ENCODE measurements at regions not wholly inside any gene's neighbourhood (a gene's known extent, or its start where the extent isn't known, plus 50 kb on each side); places are given as distances from the start of the nearest gene placed in this dataset.

DNA sequence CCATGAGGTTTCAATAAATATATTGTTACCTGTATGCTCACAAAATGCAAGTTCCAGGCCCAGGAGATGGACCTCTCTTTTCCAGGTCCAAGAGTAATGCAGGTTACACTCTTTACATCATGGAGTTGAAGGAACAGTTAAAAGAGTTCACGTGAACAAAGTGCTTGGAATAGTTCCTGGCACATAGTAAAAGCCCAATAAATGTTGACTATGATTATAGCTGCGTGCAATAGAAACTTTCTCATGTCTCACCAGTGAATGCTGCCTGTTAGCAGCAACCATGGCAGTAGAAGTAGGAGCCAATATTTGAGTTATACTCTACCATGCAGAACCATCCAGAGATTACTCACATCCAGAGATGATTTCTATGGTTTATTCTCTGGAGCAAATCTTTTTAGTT lies 707.5 kb downstream of the DHX35 start:
- in situ Hi-C loops (cut with HindIII; ENCODE audit: low pct_ligation_motif_present, low pct_unique_long_range_greater_than_20kb, low sequenced_read_pairs): no loop called here
- no peak for DNase-seq

- in situ Hi-C loops (cut with HindIII; ENCODE audit: low pct_ligation_motif_present, low pct_unique_long_range_greater_than_20kb, low sequenced_read_pairs): no loop called here
- no peak for DNase-seq
These were observed 705.9 kb downstream of the DHX35 start for GRCh38 chr20:39668038-39668437.

GRCh38 chr20:39661833-39662232 lies 699.7 kb downstream of the DHX35 start:
- DNase-seq: peak; percentile 9
- in situ Hi-C loops (cut with HindIII; ENCODE audit: low pct_ligation_motif_present, low pct_unique_long_range_greater_than_20kb, low sequenced_read_pairs): no loop called here

DNA sequence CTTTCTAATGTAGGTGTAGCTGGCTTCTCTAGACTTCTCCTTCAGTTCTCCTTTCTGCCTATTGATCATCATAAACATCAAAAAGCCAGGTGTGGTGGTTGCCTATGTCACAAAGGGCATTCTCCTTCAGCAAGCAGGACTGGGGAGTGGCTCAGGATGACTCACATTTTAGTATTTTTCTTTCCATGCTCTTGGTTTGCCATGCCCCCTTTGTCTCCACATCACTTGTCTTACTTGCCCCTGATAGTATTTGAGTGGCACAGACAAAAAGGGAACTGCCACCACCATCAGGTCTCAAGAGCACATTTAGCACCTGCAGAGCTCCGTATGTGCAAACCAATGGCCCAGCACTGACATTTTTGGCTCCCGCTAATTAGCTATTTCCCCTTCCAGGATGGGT lies 698.8 kb downstream of the DHX35 start:
- no peak for DNase-seq
- in situ Hi-C loops (cut with HindIII; ENCODE audit: low pct_ligation_motif_present, low pct_unique_long_range_greater_than_20kb, low sequenced_read_pairs): no loop called here

DNA sequence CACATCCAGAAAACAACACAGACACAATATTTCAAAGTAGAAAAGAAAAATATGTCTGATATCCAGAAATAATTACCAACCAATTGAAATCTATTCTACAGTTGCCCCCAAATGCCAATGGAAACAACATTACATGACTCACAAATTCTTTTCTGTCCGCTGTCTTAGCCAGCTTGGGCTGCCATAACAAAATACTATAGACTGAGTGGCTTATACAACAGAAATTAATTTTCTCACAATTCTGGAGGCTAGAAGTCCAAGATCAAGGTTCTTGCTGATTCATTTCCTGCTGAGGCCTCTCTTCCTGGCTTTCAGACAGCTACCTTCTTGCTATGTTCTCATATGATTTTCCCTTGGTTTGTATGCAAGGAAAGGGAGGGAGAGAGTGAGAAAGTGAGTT lies 698.1 kb downstream of the DHX35 start:
- no peak for DNase-seq
- in situ Hi-C loops (cut with HindIII; ENCODE audit: low pct_ligation_motif_present, low pct_unique_long_range_greater_than_20kb, low sequenced_read_pairs): no loop called here

DNA sequence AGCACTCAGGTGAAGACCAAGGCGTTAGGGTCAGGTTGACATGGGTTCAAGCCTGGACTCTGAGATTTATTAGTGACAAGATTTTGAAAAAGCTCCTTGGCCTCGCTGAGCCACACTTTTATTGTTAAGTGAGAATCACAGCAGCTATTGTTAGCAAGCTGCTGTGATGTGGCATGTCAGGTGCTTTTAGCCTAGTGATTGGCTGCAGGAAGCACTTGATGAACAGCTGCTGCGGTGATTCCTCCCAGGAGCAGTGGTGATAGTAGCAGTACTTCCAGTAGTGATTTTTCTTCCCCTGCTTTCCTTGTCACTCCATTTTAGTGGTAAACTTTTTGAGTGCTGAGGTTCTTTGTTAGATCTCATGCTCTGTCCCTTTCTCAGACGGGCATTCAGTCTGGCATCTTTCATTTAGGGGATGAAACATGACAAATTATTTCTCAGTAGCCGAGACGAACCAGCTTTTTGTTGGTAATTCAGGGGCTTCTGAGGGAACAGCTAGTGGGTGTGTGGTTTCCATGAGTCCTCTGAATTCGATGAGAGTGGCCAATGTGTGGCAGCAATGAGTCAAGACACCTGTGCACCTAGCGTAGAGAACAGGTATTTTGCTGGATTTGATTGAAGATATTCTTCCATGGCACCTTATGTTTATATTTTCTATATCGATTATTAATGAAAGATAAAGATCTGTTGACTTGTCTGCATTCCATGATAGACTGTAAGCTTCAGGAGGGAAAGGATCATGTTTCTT lies 696.7 kb downstream of the DHX35 start:
- DNase-seq: no peak
- in situ Hi-C loops (cut with HindIII; ENCODE audit: low pct_ligation_motif_present, low pct_unique_long_range_greater_than_20kb, low sequenced_read_pairs): no loop called here

GRCh38 chr20:39654171-39654570 lies 692.0 kb downstream of the DHX35 start:
- DNase-seq: no peak
- in situ Hi-C loops (cut with HindIII; ENCODE audit: low pct_ligation_motif_present, low pct_unique_long_range_greater_than_20kb, low sequenced_read_pairs): no loop called here

GRCh38 chr20:39651645-39652325 lies 689.6 kb downstream of the DHX35 start:
- DNase-seq: no peak
- in situ Hi-C loops (cut with HindIII; ENCODE audit: low pct_ligation_motif_present, low pct_unique_long_range_greater_than_20kb, low sequenced_read_pairs): no loop called here

DNA sequence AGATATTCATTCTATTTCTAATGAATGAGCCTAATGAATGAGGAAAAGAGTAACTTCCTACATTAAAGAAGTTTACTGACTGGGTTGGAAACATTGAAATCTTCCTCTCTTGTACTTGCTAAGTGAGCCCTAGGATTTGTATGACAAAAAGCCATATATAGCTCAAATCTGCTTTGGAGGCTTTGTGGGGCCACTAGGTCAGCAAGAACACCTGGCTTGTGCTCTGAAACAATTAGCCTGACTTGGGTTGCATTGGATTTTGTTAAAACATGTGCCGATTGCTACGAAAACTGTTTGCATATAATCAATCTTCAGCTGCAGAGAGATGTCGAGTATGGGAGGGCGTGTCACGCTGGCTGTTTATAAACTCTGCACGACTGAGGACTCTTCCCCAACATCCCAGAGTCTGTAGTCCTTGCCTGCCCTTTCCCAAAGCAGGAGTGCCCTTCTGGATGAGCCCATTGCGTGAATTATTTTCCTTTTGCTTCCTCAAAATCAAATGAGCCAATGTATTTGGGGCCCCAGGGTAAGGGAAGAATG lies 684.8 kb downstream of the DHX35 start:
- in situ Hi-C loops (cut with HindIII; ENCODE audit: low pct_ligation_motif_present, low pct_unique_long_range_greater_than_20kb, low sequenced_read_pairs): no loop called here
- no peak for DNase-seq

GRCh38 chr20:39645131-39645530 lies 683.0 kb downstream of the DHX35 start:
- in situ Hi-C loops (cut with HindIII; ENCODE audit: low pct_ligation_motif_present, low pct_unique_long_range_greater_than_20kb, low sequenced_read_pairs): no loop called here
- DNase-seq: no peak

DNA sequence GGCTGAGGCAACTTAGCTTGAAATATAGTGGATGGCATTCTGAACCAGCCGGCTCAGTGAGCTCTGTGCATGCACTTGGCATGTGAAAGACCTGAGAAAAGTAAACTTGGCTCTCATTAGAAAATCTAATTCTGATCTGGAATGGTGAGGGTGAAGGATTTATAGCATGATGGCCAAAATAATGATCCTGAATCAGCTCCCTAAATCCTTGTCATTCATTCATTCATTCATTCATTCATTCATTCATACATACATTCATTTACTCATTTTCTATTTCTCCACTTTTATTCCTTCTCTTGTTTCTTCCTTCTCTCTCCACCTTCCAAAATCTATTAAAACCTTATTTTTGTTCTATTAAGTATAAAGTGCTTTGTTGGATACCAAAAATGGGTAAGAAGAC lies 681.1 kb downstream of the DHX35 start:
- no peak for DNase-seq
- in situ Hi-C loops (cut with HindIII; ENCODE audit: low pct_ligation_motif_present, low pct_unique_long_range_greater_than_20kb, low sequenced_read_pairs): no loop called here

DNA sequence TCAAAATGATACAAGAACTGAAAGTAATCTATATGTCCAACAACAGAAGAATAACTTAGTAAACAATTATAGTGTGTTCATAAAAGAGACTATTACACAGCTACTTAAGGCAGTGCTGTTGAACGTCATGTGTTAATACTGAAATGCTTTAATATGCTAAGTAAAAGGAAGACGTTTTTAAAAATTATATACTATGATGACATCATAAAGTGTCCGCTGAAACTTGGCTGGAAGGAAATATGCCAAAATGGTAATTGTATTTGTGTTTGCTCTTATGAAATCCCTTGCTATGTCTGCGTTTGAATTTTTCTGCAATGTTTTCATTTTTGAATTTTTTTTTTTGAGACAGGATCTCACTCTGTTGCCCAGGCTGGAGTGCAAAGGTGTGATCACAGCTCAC lies 679.3 kb downstream of the DHX35 start:
- in situ Hi-C loops (cut with HindIII; ENCODE audit: low pct_ligation_motif_present, low pct_unique_long_range_greater_than_20kb, low sequenced_read_pairs): no loop called here
- no peak for DNase-seq

DNA sequence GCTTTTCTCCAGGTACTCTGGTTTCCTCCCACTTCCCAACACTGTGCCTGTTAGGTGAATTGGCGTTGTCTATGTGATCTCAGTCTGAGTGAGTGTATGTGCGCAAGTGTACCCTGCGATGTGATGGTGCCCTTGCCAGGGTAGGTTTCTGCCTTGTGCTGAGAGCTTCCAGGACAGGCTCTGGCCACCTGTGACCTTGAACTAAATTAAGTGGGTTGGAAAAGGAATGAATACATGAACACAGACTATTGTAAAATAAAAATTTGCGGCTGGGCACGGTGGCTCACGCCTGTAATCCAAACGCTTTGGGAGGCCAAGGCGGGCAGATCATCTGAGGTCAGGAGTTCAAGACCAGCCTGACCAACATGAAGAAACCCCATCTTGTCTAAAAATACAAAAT lies 678.0 kb downstream of the DHX35 start:
- DNase-seq: no peak
- in situ Hi-C loops (cut with HindIII; ENCODE audit: low pct_ligation_motif_present, low pct_unique_long_range_greater_than_20kb, low sequenced_read_pairs): no loop called here

GRCh38 chr20:39638731-39639130 lies 676.6 kb downstream of the DHX35 start:
- no peak for DNase-seq

GRCh38 chr20:39633689-39634088 lies 671.5 kb downstream of the DHX35 start:
- DNase-seq: no peak
- in situ Hi-C loops (cut with HindIII; ENCODE audit: low pct_ligation_motif_present, low pct_unique_long_range_greater_than_20kb, low sequenced_read_pairs): no loop called here

More at GRCh38 chr20:39638731-39639130, 676.6 kb downstream of the DHX35 start:
- in situ Hi-C loops (cut with HindIII; ENCODE audit: low pct_ligation_motif_present, low pct_unique_long_range_greater_than_20kb, low sequenced_read_pairs): no loop called here

DNA sequence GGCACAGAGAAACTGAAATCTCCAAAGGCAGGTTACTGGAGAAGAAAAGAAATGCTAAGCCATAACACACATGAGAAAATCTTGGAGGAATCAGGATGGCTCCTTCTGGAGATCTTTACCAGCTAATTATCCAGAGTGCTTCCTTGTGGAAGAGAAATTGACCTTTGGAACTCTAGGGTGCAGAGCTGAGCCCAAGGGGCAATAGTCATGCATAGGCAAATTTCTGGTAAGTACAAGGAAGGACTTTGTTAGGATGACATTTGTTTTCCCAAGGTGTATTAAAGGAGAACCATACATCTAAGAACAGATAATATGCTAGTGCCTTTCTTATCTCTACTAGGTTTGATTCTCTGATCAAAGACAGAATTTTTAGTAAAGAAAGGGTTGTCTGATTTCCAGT lies 670.6 kb downstream of the DHX35 start:
- no peak for DNase-seq
- in situ Hi-C loops (cut with HindIII; ENCODE audit: low pct_ligation_motif_present, low pct_unique_long_range_greater_than_20kb, low sequenced_read_pairs): no loop called here

- DNase-seq: no peak
- in situ Hi-C loops (cut with HindIII; ENCODE audit: low pct_ligation_motif_present, low pct_unique_long_range_greater_than_20kb, low sequenced_read_pairs): no loop called here
These were observed 670.0 kb downstream of the DHX35 start for GRCh38 chr20:39632176-39632575.

DNA sequence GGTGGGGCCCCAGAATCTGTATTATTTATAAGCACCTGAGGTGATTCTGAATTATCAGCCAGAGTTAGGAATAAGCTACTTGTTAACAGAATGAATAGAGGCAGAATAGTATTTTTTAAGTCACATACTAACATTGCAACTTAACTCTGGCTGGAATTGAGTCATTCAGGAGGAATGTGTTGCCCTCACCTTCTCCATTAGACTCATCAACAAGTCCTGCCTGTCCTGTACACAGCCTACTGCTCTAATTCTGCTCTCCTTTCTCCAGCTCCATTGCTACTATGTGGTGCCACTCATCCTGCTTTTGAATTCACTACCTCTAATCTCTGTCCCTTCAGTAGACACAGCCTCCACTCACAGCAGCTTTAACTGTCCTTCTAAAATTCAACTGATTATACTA lies 669.4 kb downstream of the DHX35 start:
- no peak for DNase-seq
- in situ Hi-C loops (cut with HindIII; ENCODE audit: low pct_ligation_motif_present, low pct_unique_long_range_greater_than_20kb, low sequenced_read_pairs): no loop called here

- in situ Hi-C loops (cut with HindIII; ENCODE audit: low pct_ligation_motif_present, low pct_unique_long_range_greater_than_20kb, low sequenced_read_pairs): no loop called here
- DNase-seq: no peak
These were observed 668.2 kb downstream of the DHX35 start for GRCh38 chr20:39630215-39630908.
